ENCODE measurements at regions not wholly inside any gene's neighbourhood (a gene's known extent, or its start where the extent isn't known, plus 50 kb on each side); places are given as distances from the start of the nearest gene placed in this dataset.

DNA sequence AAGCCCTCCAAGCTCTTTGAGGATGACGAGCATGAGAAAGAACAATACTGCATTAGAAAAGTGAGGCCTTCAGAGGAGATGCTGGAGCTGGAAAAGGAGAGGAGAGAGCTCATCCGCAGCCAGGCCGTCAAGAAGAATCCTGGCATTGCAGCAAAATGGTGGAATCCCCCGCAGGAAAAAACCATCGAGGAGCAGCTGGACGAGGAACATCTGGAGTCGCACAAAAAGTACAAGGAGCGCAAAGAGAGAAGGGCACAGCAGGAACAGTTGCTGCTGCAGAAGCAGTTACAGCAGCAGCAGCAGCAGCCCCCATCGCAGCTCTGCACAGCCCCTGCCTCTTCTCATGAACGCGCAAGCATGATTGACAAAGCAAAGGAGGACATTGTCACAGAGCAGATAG, 71.2 kb downstream of the C9orf152 start:
- TF ChIP-seq ZNF274 (IDR thresholded peaks at IDR 0.05; ENCODE audit: low read depth, low read length): no peak
- no peak for TF ChIP-seq YY1 (IDR thresholded peaks at IDR 0.05; ENCODE audit: insufficient read depth, insufficient read length)
- TF ChIP-seq SUZ12 (IDR thresholded peaks at IDR 0.05; ENCODE audit: extremely low read depth, insufficient read depth, insufficient read length): no peak

Data from NT2/D1 (cell line).